HG03558 (cell line): ENCODE measurements at regions not wholly inside any gene's neighbourhood (a gene's known extent, or its start where the extent isn't known, plus 50 kb on each side); places are given as distances from the start of the nearest gene placed in this dataset.

Experiments
- ATAC-seq: cut with Tn5 transposase; IDR thresholded peaks from one replicate; pipeline ENCODE4 v1.9.1; 2021; ENCODE audit warnings: moderate number of reproducible peaks; ENCODE audit not compliant: unreplicated experiment; ENCODE audit errors: extremely low read depth

GRCh38 chr3:153693207-153693606, 428.0 kb upstream of the ARHGEF26 start:
- ATAC-seq = no peak

- no peak for ATAC-seq
These were observed 419.1 kb upstream of the ARHGEF26 start for GRCh38 chr3:153702106-153702505.

GRCh38 chr3:153704115-153704514, 417.1 kb upstream of the ARHGEF26 start:
- no peak for ATAC-seq

- ATAC-seq = no peak
These were observed 414.5 kb upstream of the ARHGEF26 start for GRCh38 chr3:153706706-153707105.

- no peak for ATAC-seq
These were observed 407.2 kb upstream of the ARHGEF26 start for GRCh38 chr3:153714016-153714415.

- no peak for ATAC-seq
These were observed 406.5 kb upstream of the ARHGEF26 start for GRCh38 chr3:153714588-153715290.

- no peak for ATAC-seq
These were observed 399.0 kb upstream of the ARHGEF26 start for GRCh38 chr3:153722157-153722556.

- no peak for ATAC-seq
These were observed 390.1 kb upstream of the ARHGEF26 start for GRCh38 chr3:153731071-153731470.

- no peak for ATAC-seq
These were observed 386.2 kb upstream of the ARHGEF26 start for GRCh38 chr3:153734777-153735551.

GRCh38 chr3:153740109-153740508, 381.1 kb upstream of the ARHGEF26 start:
- ATAC-seq = no peak

GRCh38 chr3:153744889-153745288, 376.3 kb upstream of the ARHGEF26 start:
- ATAC-seq = no peak

- no peak for ATAC-seq
These were observed 375.0 kb upstream of the ARHGEF26 start for GRCh38 chr3:153746211-153746610.

- no peak for ATAC-seq
These were observed 372.1 kb upstream of the ARHGEF26 start for GRCh38 chr3:153749070-153749610.

GRCh38 chr3:153752405-153753027, 368.7 kb upstream of the ARHGEF26 start:
- no peak for ATAC-seq

- ATAC-seq = no peak
These were observed 368.2 kb upstream of the ARHGEF26 start for GRCh38 chr3:153753035-153753434.

GRCh38 chr3:153756816-153757215, 364.4 kb upstream of the ARHGEF26 start:
- no peak for ATAC-seq

- no peak for ATAC-seq
These were observed 363.4 kb upstream of the ARHGEF26 start for GRCh38 chr3:153757839-153758238.

GRCh38 chr3:153760948-153761347, 360.2 kb upstream of the ARHGEF26 start:
- ATAC-seq = no peak

- ATAC-seq = no peak
These were observed 358.6 kb upstream of the ARHGEF26 start for GRCh38 chr3:153762411-153763235.
